A549 (cell line): ENCODE measurements at regions not wholly inside any gene's neighbourhood (a gene's known extent, or its start where the extent isn't known, plus 50 kb on each side); places are given as distances from the start of the nearest gene placed in this dataset.

Experiments used
- CTCF ChIP-seq: fragments of >200 bp; sonication (Bioruptor Twin); formaldehyde crosslinking; IDR thresholded peaks from 3 replicates; pipeline ENCODE4 v1.5.1; 2016
- EP300 ChIP-seq, 2 experiments: fragments of >200 bp; sonication (Bioruptor Twin); formaldehyde crosslinking; IDR thresholded peaks; 2 replicates in 1 of 2; 3 replicates in 1 of 2; pipeline ENCODE4 v1.6.1; 2016 to 2017
- HDAC2 ChIP-seq: fragments of 200-600 bp; sonication (generic); IDR thresholded peaks from 2 replicates; pipeline ENCODE4 v1.6.1; 2016
- HOXB5 ChIP-seq: fragments of 250-450 bp; sonication (Bioruptor Pico); IDR thresholded peaks from 2 replicates; pipeline ENCODE4 v1.5.0; 2020; ENCODE audit warnings: mild to moderate bottlenecking, moderate library complexity
- JUNB ChIP-seq: fragments of >200 bp; sonication (Bioruptor Twin); formaldehyde crosslinking; IDR thresholded peaks from 2 replicates; pipeline ENCODE4 v1.6.1; 2016
- RCOR1 ChIP-seq: fragments of 150-350 bp; IDR thresholded peaks from 2 replicates; pipeline ENCODE4 v1.6.1; 2014; ENCODE audit warnings: antibody characterized with exemption, low read length, low read depth
- REST ChIP-seq: fragments of 200-600 bp; sonication (generic); IDR thresholded peaks from 2 replicates; pipeline ENCODE4 v1.6.1; 2016; ENCODE audit warnings: antibody characterized with exemption, mild to moderate bottlenecking, moderate library complexity
- SMC3 ChIP-seq: fragments of >200 bp; sonication (Bioruptor Twin); formaldehyde crosslinking; IDR thresholded peaks from 3 replicates; pipeline ENCODE4 v1.6.1; 2018; ENCODE audit warnings: inconsistent platforms
- SREBF2 ChIP-seq: fragments of 450-650 bp; IDR thresholded peaks from 2 replicates; pipeline ENCODE4 v1.6.1; 2014; ENCODE audit warnings: mild to moderate bottlenecking, moderate library complexity
- USF2 ChIP-seq: fragments of 450-650 bp; IDR thresholded peaks from 2 replicates; pipeline ENCODE4 v1.6.1; 2014; ENCODE audit warnings: antibody characterized with exemption
- ZNF302 ChIP-seq: fragments of 250-450 bp; sonication (Bioruptor Pico); IDR thresholded peaks from 2 replicates; pipeline ENCODE4 v1.9.0; 2021; ENCODE audit warnings: inconsistent platforms, mild to moderate bottlenecking, moderate library complexity

- TF ChIP-seq SMC3 (no peak), CTCF (no peak), HOXB5 (CRISPR knock-in tag) (no peak), EP300 (IDR thresholded peaks at IDR 0.05) (no peak), HDAC2 (no peak), JUNB (no peak), REST (no peak), ZNF302 (CRISPR knock-in tag) (no peak), RCOR1 (no peak), USF2 (no peak), SREBF2 (no peak)
These were observed 259.6 kb downstream of the IGSF11 start for GRCh38 chr3:118775021-118775420.
